HCT116 (cell line): ENCODE measurements at regions not wholly inside any gene's neighbourhood (a gene's known extent, or its start where the extent isn't known, plus 50 kb on each side); places are given as distances from the start of the nearest gene placed in this dataset.
"Not testable (repeated sequence)": the region's sequence is repeated elsewhere in the genome, so short reads cannot be mapped to it uniquely, and the experiment has no call there.

ENCODE experiments used
- ATAC-seq: fragments of 200-7000 bp; cut with Tn5 transposase; 2 replicates; pipeline ENCODE4 v1.9.1; 2020; ENCODE audit warnings: mild to moderate bottlenecking, moderate library complexity
- BruUV-seq: library from RNA; stranded (reverse); fragments of 400-500 nt; replicated peaks from 2 replicates; lab custom pipeline; 2021; lab: Mats Ljungman, UMichigan
- CTCF ChIA-PET: fragments of 300-600 bp; sonication (Branson Sonifier 250); formaldehyde crosslinking; loops from one replicate; lab custom pipeline; 2021; ENCODE audit warnings: antibody characterized with exemption; lab: Charles Lee
- POLR2A ChIA-PET: fragments of 300-600, 350-600 bp; sonication (Branson Sonifier 250); formaldehyde crosslinking; loops from one replicate; lab custom pipeline; 2021; ENCODE audit warnings: antibody characterized with exemption; lab: Charles Lee
- RAD21 ChIA-PET, 2 experiments: fragments of 300-600 bp; sonication (Branson Sonifier 250); formaldehyde crosslinking; loops; one replicate each; lab custom pipeline; 2023; ENCODE audit warnings: low total read pairs in 2 of 2; ENCODE audit not compliant: uncharacterized antibody in 2 of 2, unreplicated experiment in 2 of 2, low non-redundant PET in 1 of 2; lab: Charles Lee
- DNase-seq: peaks from one replicate; pipeline ENCODE4 v3.0.0-alpha.2; 2010; ENCODE audit warnings: low read depth, low spot score
- H2AFZ ChIP-seq: fragments of 200-600 bp; shearing (Covaris generic), sonication (generic); 2 replicates; pipeline ENCODE4 v1.6.1; 2017; ENCODE audit warnings: low read depth, mixed run types, mixed read lengths, antibody characterized with exemption, low read length; ENCODE audit not compliant: poor library complexity, severe bottlenecking
- H3K27ac ChIP-seq: 2 replicates; pipeline ENCODE4 v1.5.1; 2012; ENCODE audit warnings: low read depth, low read length
- H3K27me3 ChIP-seq: fragments of 200-600 bp; sonication (generic); 2 replicates; pipeline ENCODE4 v1.6.1; 2016; ENCODE audit warnings: mixed run types, low read length, mixed read lengths; ENCODE audit not compliant: insufficient read depth
- H3K36me3 ChIP-seq, 2 experiments: fragments of 200-500 bp in 1 of 2; fragments of 200-600 bp in 1 of 2; sonication (Bioruptor generic) in 1 of 2; sonication (generic) in 1 of 2; 2 replicates each; pipeline versions ENCODE4 v1.5.1 to v1.6.1; 2014 to 2016; ENCODE audit warnings: low read length in 2 of 2, inconsistent platforms in 1 of 2, mixed read lengths in 1 of 2, mixed run types in 1 of 2; ENCODE audit not compliant: insufficient read depth in 2 of 2, control insufficient read depth in 1 of 2
- H3K4me1 ChIP-seq, 2 experiments: fragments of 200-600 bp in 1 of 2; sonication (generic) in 1 of 2; 2 replicates each; pipeline versions ENCODE4 v1.5.1 to v1.6.1; 2012 to 2017; ENCODE audit warnings: low read length in 2 of 2, inconsistent platforms in 1 of 2, mild to moderate bottlenecking in 1 of 2, mixed read lengths in 1 of 2, mixed run types in 1 of 2, moderate library complexity in 1 of 2; ENCODE audit not compliant: insufficient read depth in 2 of 2, control insufficient read depth in 1 of 2
- H3K4me2 ChIP-seq: fragments of 200-600 bp; sonication (generic); 2 replicates; pipeline ENCODE4 v1.6.1; 2017; ENCODE audit warnings: mixed run types, low read length, mixed read lengths
- H3K4me3 ChIP-seq, 2 experiments: fragments of 200-600 bp in 1 of 2; sonication (generic) in 1 of 2; replicated peaks in 1 of 2; 2 replicates each; pipeline ENCODE4 v1.5.1; 2011 to 2016; ENCODE audit warnings: low read length in 2 of 2, control low read depth in 1 of 2, low read depth in 1 of 2, mild to moderate bottlenecking in 1 of 2, mixed read lengths in 1 of 2, mixed run types in 1 of 2
- H3K79me2 ChIP-seq: fragments of 200-600 bp; sonication (generic); 2 replicates; pipeline ENCODE4 v1.6.1; 2017; ENCODE audit warnings: mild to moderate bottlenecking, mixed run types, low read length, moderate library complexity, mixed read lengths; ENCODE audit not compliant: insufficient read depth
- H3K9ac ChIP-seq: fragments of 200-600 bp; sonication (generic); 2 replicates; pipeline ENCODE4 v1.6.1; 2016; ENCODE audit warnings: low read length, mixed read lengths
- H3K9me2 ChIP-seq: fragments of 200-600 bp; sonication (generic), shearing (Covaris generic); 2 replicates; pipeline ENCODE4 v1.6.1; 2017; ENCODE audit warnings: mixed run types, mild to moderate bottlenecking, moderate library complexity; ENCODE audit not compliant: insufficient read depth
- H3K9me3 ChIP-seq, 2 experiments: fragments of 200-500 bp in 1 of 2; fragments of 200-600 bp in 1 of 2; sonication (Bioruptor generic) in 1 of 2; sonication (generic) in 1 of 2; 2 replicates each; pipeline ENCODE4 v1.6.1; 2014 to 2017; ENCODE audit warnings: low read length in 2 of 2, mixed read lengths in 2 of 2, inconsistent platforms in 1 of 2, low read depth in 1 of 2, mild to moderate bottlenecking in 1 of 2, mixed run types in 1 of 2, moderate library complexity in 1 of 2; ENCODE audit not compliant: control insufficient read depth in 1 of 2, insufficient read depth in 1 of 2
- H4K20me1 ChIP-seq: fragments of 200-600 bp; sonication (generic), shearing (Covaris generic); 2 replicates; pipeline ENCODE4 v1.6.1; 2017; ENCODE audit warnings: mixed run types, mild to moderate bottlenecking, moderate library complexity; ENCODE audit not compliant: insufficient read depth
- intact Hi-C: fragments of 100-400 bp; cut with micrococcal nuclease; formaldehyde crosslinking; loops from 2 replicates; pipeline ENCODE4 v1.10.0; 2022

- H3K27ac ChIP-seq, H2AFZ ChIP-seq, H3K9me3 ChIP-seq, H3K9me2 ChIP-seq, H3K9ac ChIP-seq, ATAC-seq, H4K20me1 ChIP-seq, CTCF ChIA-PET, H3K4me3 ChIP-seq, intact Hi-C loops, BruUV-seq, DNase-seq, POLR2A ChIA-PET, H3K4me1 ChIP-seq, H3K79me2 ChIP-seq, RAD21 ChIA-PET, H3K36me3 ChIP-seq, H3K4me2 ChIP-seq, H3K27me3 ChIP-seq: not testable (repeated sequence)
These were observed 1718.0 kb downstream of the SPATA31A7 start for GRCh38 chr9:62907866-62908265.

GRCh38 chr9:62908271-62908670 is 1718.4 kb downstream of the SPATA31A7 start:
- intact Hi-C loops, H3K4me3 ChIP-seq, H3K27ac ChIP-seq, POLR2A ChIA-PET, H3K4me1 ChIP-seq, H3K9me2 ChIP-seq, H3K36me3 ChIP-seq, H3K9ac ChIP-seq, CTCF ChIA-PET, H2AFZ ChIP-seq, RAD21 ChIA-PET, H3K27me3 ChIP-seq, ATAC-seq, BruUV-seq, H3K4me2 ChIP-seq, H3K9me3 ChIP-seq, H4K20me1 ChIP-seq, DNase-seq, H3K79me2 ChIP-seq: not testable (repeated sequence)

DNA sequence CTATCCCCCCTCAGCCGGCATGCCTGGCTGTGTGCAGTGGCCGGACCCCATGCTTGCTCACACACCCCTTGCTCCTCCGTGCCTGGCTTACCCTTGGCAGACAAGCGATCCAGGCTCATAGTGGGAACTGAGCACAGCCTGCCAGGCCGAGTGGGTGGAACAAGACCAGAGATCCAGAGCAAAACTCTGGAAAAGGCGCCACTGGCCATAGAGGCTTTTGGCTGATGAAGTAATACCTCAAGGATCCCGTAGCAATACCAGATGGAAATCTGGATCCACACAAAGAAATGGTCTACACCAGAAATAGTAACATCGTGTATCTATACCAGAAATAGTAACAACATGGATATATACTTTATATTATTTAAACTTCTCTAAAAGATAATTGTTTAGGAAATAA is 1719.6 kb downstream of the SPATA31A7 start:
- H2AFZ ChIP-seq, DNase-seq, H3K27ac ChIP-seq, intact Hi-C loops, POLR2A ChIA-PET, H3K9ac ChIP-seq, ATAC-seq, H3K9me3 ChIP-seq, H3K36me3 ChIP-seq, H3K4me1 ChIP-seq, CTCF ChIA-PET, H3K4me3 ChIP-seq, BruUV-seq, H3K79me2 ChIP-seq, H3K4me2 ChIP-seq, RAD21 ChIA-PET, H4K20me1 ChIP-seq, H3K27me3 ChIP-seq, H3K9me2 ChIP-seq: not testable (repeated sequence)

- intact Hi-C loops, H2AFZ ChIP-seq, H3K79me2 ChIP-seq, RAD21 ChIA-PET, ATAC-seq, CTCF ChIA-PET, POLR2A ChIA-PET, BruUV-seq, H4K20me1 ChIP-seq, H3K4me3 ChIP-seq, H3K36me3 ChIP-seq, H3K4me1 ChIP-seq, H3K4me2 ChIP-seq, H3K27ac ChIP-seq, H3K9me2 ChIP-seq, H3K9me3 ChIP-seq, DNase-seq, H3K9ac ChIP-seq, H3K27me3 ChIP-seq: not testable (repeated sequence)
These were observed 1722.4 kb downstream of the SPATA31A7 start for GRCh38 chr9:62912278-62912677.

DNA sequence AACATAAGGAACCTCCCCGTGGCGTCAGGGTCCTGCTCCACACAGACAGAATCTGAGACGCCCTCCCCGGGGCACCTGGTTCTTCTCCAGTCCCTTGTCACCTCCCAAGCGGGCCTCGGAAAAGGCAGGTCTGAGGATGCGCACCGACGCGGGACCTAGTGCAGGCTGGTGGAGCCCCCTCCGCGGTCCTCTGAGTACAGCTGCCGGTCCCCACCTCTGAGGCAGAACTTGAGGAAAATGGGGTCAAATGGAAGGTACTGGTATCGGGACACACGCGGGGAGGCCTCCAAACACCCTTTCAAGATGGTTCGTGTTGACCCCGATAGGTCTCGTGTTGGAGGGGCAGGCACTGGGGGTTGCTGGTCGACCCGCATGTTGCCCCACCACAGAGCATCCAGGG is 1725.3 kb downstream of the SPATA31A7 start:
- H3K36me3 ChIP-seq, BruUV-seq, H3K9ac ChIP-seq, H3K27ac ChIP-seq, H3K27me3 ChIP-seq, H3K9me2 ChIP-seq, intact Hi-C loops, DNase-seq, H3K4me2 ChIP-seq, CTCF ChIA-PET, POLR2A ChIA-PET, H2AFZ ChIP-seq, RAD21 ChIA-PET, H3K9me3 ChIP-seq, H3K79me2 ChIP-seq, H3K4me1 ChIP-seq, H3K4me3 ChIP-seq, H4K20me1 ChIP-seq: not testable (repeated sequence)
- ATAC-seq: 0 out of 2 replicates have a peak, but pooled peaks have one; percentile 16
